ENCODE measurements at regions not wholly inside any gene's neighbourhood (a gene's known extent, or its start where the extent isn't known, plus 50 kb on each side); places are given as distances from the start of the nearest gene placed in this dataset.

GRCh38 chr6:119535332-119535731 lies 185.8 kb upstream of the MAN1A1 start:
- TF ChIP-seq CTCF (IDR thresholded peaks at IDR 0.05) (no peak), EP300 (IDR thresholded peaks at IDR 0.05) (no peak), POLR2A (IDR thresholded peaks at IDR 0.05) (no peak)

All from sigmoid colon (tissue), 4 donors.